T-cell (primary cell): ENCODE measurements at regions not wholly inside any gene's neighbourhood (a gene's known extent, or its start where the extent isn't known, plus 50 kb on each side); places are given as distances from the start of the nearest gene placed in this dataset.

Experiments
- ATAC-seq, 4 experiments: fragments of 200-7000 bp in 3 of 4; fragments of 150-1000 bp in 1 of 4; cut with Tn5 transposase; replicated peaks in 1 of 4; 1 replicate in 3 of 4; 2 replicates in 1 of 4; pipeline ENCODE4 v1.10.0; 2021; ENCODE audit warnings: moderate library complexity in 3 of 4, mild to moderate bottlenecking in 2 of 4, moderate number of reproducible peaks in 1 of 4
- CTCF ChIA-PET, 2 donors: fragments of 300-600 bp; sonication (Branson Sonifier 250); formaldehyde crosslinking; loops; one replicate each; lab custom pipeline; 2022; ENCODE audit warnings: antibody characterized with exemption in 2 of 2; lab: Charles Lee
- POLR2A ChIA-PET, 2 donors: fragments of 300-600 bp; sonication (Branson Sonifier 250); formaldehyde crosslinking; loops; one replicate each; lab custom pipeline; 2022; ENCODE audit warnings: antibody characterized with exemption in 2 of 2; lab: Charles Lee
- DNase-seq, 35 experiments: peaks; one replicate each; pipeline versions ENCODE4 v3.0.0 to v3.0.0-alpha.2; 2013 to 2023
- H3K27ac ChIP-seq: one replicate; pipeline ENCODE4 v1.5.1; 2013; ENCODE audit warnings: low read length
- H3K27me3 ChIP-seq, 2 experiments: replicated peaks in 1 of 2; 1 replicate in 1 of 2; 2 replicates in 1 of 2; pipeline versions ENCODE4 v1.6.1 to v1.7.0; 2013; ENCODE audit warnings: low read length in 1 of 2, mixed read lengths in 1 of 2; ENCODE audit not compliant: control insufficient read depth in 2 of 2, insufficient read depth in 2 of 2; ENCODE audit errors: extremely low read depth in 1 of 2
- H3K36me3 ChIP-seq, 2 donors: 1 replicate in 1 of 2; 2 replicates in 1 of 2; pipeline versions ENCODE4 v1.6.1 to v1.7.0; 2013; ENCODE audit warnings: low read length in 1 of 2; ENCODE audit not compliant: control insufficient read depth in 2 of 2, insufficient read depth in 1 of 2; ENCODE audit errors: extremely low read depth in 1 of 2
- H3K4me1 ChIP-seq, 2 experiments: 1 replicate in 1 of 2; 2 replicates in 1 of 2; pipeline versions ENCODE4 v1.6.1 to v1.7.0; 2013; ENCODE audit warnings: low read length in 2 of 2, mixed read lengths in 1 of 2; ENCODE audit not compliant: insufficient read depth in 2 of 2, control insufficient read depth in 1 of 2; ENCODE audit errors: extremely low read depth in 1 of 2
- H3K4me3 ChIP-seq, 2 donors: 1 replicate in 1 of 2; 2 replicates in 1 of 2; pipeline versions ENCODE4 v1.5.1 to v1.7.0; 2013; ENCODE audit warnings: mild to moderate bottlenecking in 2 of 2, low read length in 1 of 2, moderate library complexity in 1 of 2; ENCODE audit not compliant: control insufficient read depth in 1 of 2; ENCODE audit errors: extremely low read depth in 1 of 2
- H3K9me3 ChIP-seq: 2 replicates; pipeline ENCODE4 v1.7.0; 2013
- H3K27ac Mint-ChIP-seq, 2 donors: one replicate each; pipeline ENCODE4 v1.8.0; 2020 to 2021; ENCODE audit warnings: mild to moderate bottlenecking in 2 of 2, mixed read lengths in 2 of 2
- H3K27me3 Mint-ChIP-seq, 2 donors: one replicate each; pipeline ENCODE4 v1.8.0; 2021 to 2022; ENCODE audit warnings: mixed read lengths in 2 of 2
- H3K36me3 Mint-ChIP-seq: one replicate; pipeline ENCODE4 v1.8.0; 2021; ENCODE audit warnings: mixed read lengths
- H3K4me1 Mint-ChIP-seq, 3 donors: one replicate each; pipeline ENCODE4 v1.8.0; 2020 to 2022; ENCODE audit warnings: mixed read lengths in 3 of 3, mild to moderate bottlenecking in 1 of 3
- H3K4me3 Mint-ChIP-seq, 3 donors: one replicate each; pipeline ENCODE4 v1.8.0; 2020 to 2022; ENCODE audit warnings: mild to moderate bottlenecking in 3 of 3, mixed read lengths in 3 of 3, moderate library complexity in 3 of 3
- H3K9me3 Mint-ChIP-seq, 3 donors: one replicate each; pipeline ENCODE4 v1.8.0; 2020 to 2022; ENCODE audit warnings: mixed read lengths in 3 of 3
- WGBS: methylation state at CpG from one replicate; pipeline ENCODE4 v1.1.5; 2013; ENCODE audit warnings: missing lambda C conversion rate; ENCODE audit not compliant: insufficient coverage; 5-methylcytosine and 5-hydroxymethylcytosine counted together

DNA sequence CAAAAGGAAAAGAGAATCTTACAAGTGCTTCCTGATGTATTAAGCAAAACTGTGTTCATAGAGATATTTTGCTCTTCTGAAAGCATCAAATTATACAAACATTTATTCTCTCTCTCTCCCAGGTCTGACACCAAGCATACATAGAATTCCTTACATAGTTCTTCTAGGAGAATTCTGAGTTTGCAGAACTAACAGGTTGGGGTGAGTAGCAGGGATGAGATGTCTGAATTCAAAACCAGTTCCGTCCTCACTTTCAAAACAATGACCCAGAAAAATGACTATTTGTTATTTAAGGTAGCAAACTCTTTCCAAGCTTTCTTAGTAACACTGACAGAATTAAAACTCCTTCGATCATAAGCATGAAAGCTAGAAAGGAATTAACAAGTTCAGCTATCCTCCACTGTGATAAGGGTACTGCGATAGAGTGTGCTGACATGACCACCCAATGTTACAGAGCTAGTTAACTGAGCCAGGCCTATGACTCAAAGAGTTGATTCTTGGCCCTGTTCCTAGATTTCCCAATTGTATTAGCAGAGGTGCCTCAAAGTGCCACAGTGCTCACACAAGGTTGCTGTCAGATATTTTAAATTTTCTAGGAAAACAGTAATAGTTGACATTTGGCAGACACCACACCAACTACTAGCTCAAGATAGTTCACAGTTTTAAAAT, 85.8 kb upstream of the SETBP1 start:
- ATAC-seq (no peak), DNase-seq (no peak)
- ChIA-PET POLR2A (interaction anchor here in 1 of 2 donors (0.6 kb wide), 1 partner anchor 92 kb away, joined by 4 read pairs; no protein-coding TSS in a partner anchor), CTCF (interaction anchor here in 1 of 2 donors (0.7 kb wide), 1 partner anchor 233 kb away, joined by 5 read pairs; no protein-coding TSS in a partner anchor)
- no peak overlapping the region for H3K27ac ChIP-seq
- no peak overlapping the region for H3K4me3 ChIP-seq
- H3K4me1 ChIP-seq = peaks cover 0 to 2% of the 10 kb centered on the region in 2 experiments
- Mint-ChIP-seq H3K27me3 (peaks cover 10 to 11% of the 10 kb centered on the region in 2 donors), H3K4me1 (peaks cover 0 to 4% (median 0%) of the 10 kb centered on the region in 3 donors), H3K27ac (no peak overlapping the region), H3K36me3 (no peaks in the 10 kb centered on the region), H3K9me3 (no peaks in the 10 kb centered on the region), H3K4me3 (no peak overlapping the region)
- no CpG with 5 or more reads among the region's 3 CpGs for WGBS
- H3K9me3 ChIP-seq = no peaks in the 10 kb centered on the region
- no peaks in the 10 kb centered on the region for H3K36me3 ChIP-seq
- H3K27me3 ChIP-seq = no peaks in the 10 kb centered on the region

DNA sequence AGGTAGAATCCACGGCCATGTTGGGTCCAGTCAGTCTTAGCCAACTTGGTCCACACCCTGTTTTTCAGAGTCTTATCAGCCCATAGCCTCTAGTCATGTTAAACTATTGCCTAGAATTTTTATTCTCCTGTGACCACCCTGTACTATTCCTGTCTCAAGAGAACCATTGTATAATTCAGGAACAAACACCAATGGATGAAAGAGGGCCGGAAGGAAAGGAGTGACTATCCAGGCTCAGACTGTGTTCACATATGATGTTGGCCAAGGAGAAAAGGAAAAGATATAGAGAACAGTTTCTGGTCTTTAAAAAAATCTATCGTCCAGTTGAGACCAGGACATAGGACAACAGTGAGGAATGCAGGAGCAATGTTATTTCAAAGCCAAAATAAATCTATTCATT, 82.9 kb upstream of the SETBP1 start:
- POLR2A ChIA-PET = no interaction called here
- Mint-ChIP-seq H3K27ac (no peak overlapping the region), H3K4me1 (peaks cover 0 to 4% (median 0%) of the 10 kb centered on the region in 3 donors), H3K27me3 (peaks cover 8 to 11% of the 10 kb centered on the region in 2 donors), H3K9me3 (no peaks in the 10 kb centered on the region), H3K36me3 (no peaks in the 10 kb centered on the region), H3K4me3 (no peak overlapping the region)
- 60% methylated on average over 1 of the region's 3 CpGs for whole genome bisulfite sequencing
- H3K36me3 ChIP-seq = no peaks in the 10 kb centered on the region
- no peak overlapping the region for H3K4me3 ChIP-seq
- no peak overlapping the region for H3K27ac ChIP-seq
- no peaks in the 10 kb centered on the region for H3K9me3 ChIP-seq
- peaks cover 0 to 2% of the 10 kb centered on the region in 2 experiments for H3K4me1 ChIP-seq
- CTCF ChIA-PET = no interaction called here
- DNase-seq (no peak), ATAC-seq (no peak)
- H3K27me3 ChIP-seq = no peaks in the 10 kb centered on the region

DNA sequence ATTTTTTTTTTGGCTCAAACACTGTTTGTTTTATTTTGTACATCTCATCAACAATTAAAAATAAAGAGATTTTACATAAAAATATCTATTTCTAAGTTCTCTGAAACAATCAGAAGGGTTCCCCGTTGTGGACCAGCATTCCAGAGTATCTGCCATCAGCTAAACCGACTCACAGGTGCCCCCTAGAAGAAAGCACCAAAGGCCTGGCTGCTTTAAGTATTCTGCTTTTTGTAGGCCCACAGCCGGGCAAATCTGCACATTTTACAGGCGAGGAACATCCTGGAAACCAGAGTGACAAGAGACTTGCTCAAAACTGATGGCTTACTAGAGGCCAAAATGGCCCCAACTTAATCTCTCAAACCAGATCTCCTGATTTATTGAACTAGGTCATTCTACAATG, 82.2 kb upstream of the SETBP1 start:
- H3K4me3 Mint-ChIP-seq = no peak overlapping the region
- no peaks in the 10 kb centered on the region for H3K27me3 ChIP-seq
- H3K9me3 ChIP-seq = no peaks in the 10 kb centered on the region
- WGBS = 89% methylated on average over 4 of the region's 4 CpGs
- H3K27ac ChIP-seq = no peak overlapping the region
- DNase-seq (no peak), ATAC-seq (no peak)
- H3K27ac Mint-ChIP-seq = no peak overlapping the region
- H3K4me3 ChIP-seq = no peak overlapping the region
- CTCF ChIA-PET = no interaction called here
- H3K36me3 ChIP-seq = no peaks in the 10 kb centered on the region
- H3K4me1 Mint-ChIP-seq = peaks cover 0 to 4% (median 0%) of the 10 kb centered on the region in 3 donors
- H3K4me1 ChIP-seq = peaks cover 0 to 2% of the 10 kb centered on the region in 2 experiments
- no peaks in the 10 kb centered on the region for H3K36me3 Mint-ChIP-seq
- H3K9me3 Mint-ChIP-seq = no peaks in the 10 kb centered on the region
- POLR2A ChIA-PET = no interaction called here
- peaks cover 8 to 9% of the 10 kb centered on the region in 2 donors for H3K27me3 Mint-ChIP-seq

DNA sequence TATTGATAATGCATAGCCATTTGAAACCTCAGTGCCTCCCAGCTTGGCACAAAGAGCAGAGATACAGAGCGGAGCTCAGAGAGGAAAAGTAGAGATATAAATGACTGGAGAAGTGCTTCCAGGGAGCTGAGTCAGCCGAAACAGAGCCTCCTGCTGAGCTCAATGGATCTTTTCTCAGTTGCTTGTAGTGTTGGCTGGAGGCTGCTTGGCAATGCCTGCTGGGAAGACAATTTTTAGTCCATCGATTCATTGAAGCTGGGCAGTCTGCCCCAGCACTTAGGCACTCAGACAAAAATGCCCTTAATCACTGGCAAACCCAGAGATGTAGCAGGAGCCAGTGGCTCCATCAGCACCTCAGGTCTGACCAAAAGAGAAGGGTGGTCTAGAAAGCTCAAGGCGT, 81.3 kb upstream of the SETBP1 start:
- Histone ChIP-seq H3K4me1 (peaks cover 0 to 2% of the 10 kb centered on the region in 2 experiments), H3K4me3 (no peak overlapping the region), H3K36me3 (no peaks in the 10 kb centered on the region), H3K27ac (no peak overlapping the region), H3K27me3 (no peaks in the 10 kb centered on the region), H3K9me3 (no peaks in the 10 kb centered on the region)
- ChIA-PET POLR2A (no interaction called here), CTCF (no interaction called here)
- no peak overlapping the region for H3K27ac Mint-ChIP-seq
- peaks cover 0 to 4% (median 0%) of the 10 kb centered on the region in 3 donors for H3K4me1 Mint-ChIP-seq
- DNase-seq (no peak), ATAC-seq (no peak)
- H3K9me3 Mint-ChIP-seq = peaks cover 0 to 4% (median 0%) of the 10 kb centered on the region in 3 donors
- H3K4me3 Mint-ChIP-seq = no peak overlapping the region
- H3K36me3 Mint-ChIP-seq = no peaks in the 10 kb centered on the region
- 82% methylated on average over 3 of the region's 4 CpGs for WGBS
- peaks cover 3 to 4% of the 10 kb centered on the region in 2 donors for H3K27me3 Mint-ChIP-seq

GRCh38 chr18:44601447-44601846, 79.2 kb upstream of the SETBP1 start:
- Mint-ChIP-seq H3K9me3 (peaks cover 0 to 5% (median 0%) of the 10 kb centered on the region in 3 donors), H3K4me3 (no peak overlapping the region), H3K36me3 (no peaks in the 10 kb centered on the region), H3K27me3 (peaks cover 3 to 4% of the 10 kb centered on the region in 2 donors), H3K27ac (no peak overlapping the region), H3K4me1 (peaks cover 0 to 4% (median 0%) of the 10 kb centered on the region in 3 donors)
- no peak for DNase-seq
- H3K27me3 ChIP-seq = no peaks in the 10 kb centered on the region
- ATAC-seq = no peak
- peaks cover 0 to 2% of the 10 kb centered on the region in 2 experiments for H3K4me1 ChIP-seq
- no peaks in the 10 kb centered on the region for H3K36me3 ChIP-seq
- ChIA-PET POLR2A (no interaction called here), CTCF (no interaction called here)
- no peak overlapping the region for H3K4me3 ChIP-seq
- no peaks in the 10 kb centered on the region for H3K9me3 ChIP-seq
- H3K27ac ChIP-seq = no peak overlapping the region

- peaks cover 0 to 2% of the 10 kb centered on the region in 2 donors for H3K36me3 ChIP-seq
- Mint-ChIP-seq H3K27me3 (no peaks in the 10 kb centered on the region), H3K4me3 (no peak overlapping the region), H3K27ac (no peak overlapping the region), H3K9me3 (peaks cover 0 to 5% (median 0%) of the 10 kb centered on the region in 3 donors), H3K36me3 (no peaks in the 10 kb centered on the region), H3K4me1 (no peaks in the 10 kb centered on the region)
- DNase-seq = no peak
- no peak overlapping the region for H3K27ac ChIP-seq
- CTCF ChIA-PET = no interaction called here
- peaks cover 0 to under 1% of the 10 kb centered on the region in 2 experiments for H3K4me1 ChIP-seq
- no CpG with 5 or more reads among the region's 2 CpGs for WGBS
- no peak for ATAC-seq
- H3K4me3 ChIP-seq = no peak overlapping the region
- no peaks in the 10 kb centered on the region for H3K9me3 ChIP-seq
- POLR2A ChIA-PET = no interaction called here
- no peaks in the 10 kb centered on the region for H3K27me3 ChIP-seq
Observed at GRCh38 chr18:44602380-44602779, 78.3 kb upstream of the SETBP1 start.
